Stimulated activated CD4-positive, alpha-beta T cell treated with anti-CD3 and anti-CD28 coated beads, TNF-alpha, amount 100 ng/mL, for 48 hours (primary cell): ENCODE measurements at regions not wholly inside any gene's neighbourhood (a gene's known extent, or its start where the extent isn't known, plus 50 kb on each side); places are given as distances from the start of the nearest gene placed in this dataset.

Experiments used
- DNase-seq, 3 donors: peaks; one replicate each; pipeline ENCODE4 v3.0.0-alpha.2; 2020; ENCODE audit warnings: low read depth in 3 of 3

- no peak for DNase-seq
These were observed 54.0 kb upstream of the TPM4 start for GRCh38 chr19:16022251-16022650.

- DNase-seq, result no peak
These were observed 53.6 kb upstream of the TPM4 start for GRCh38 chr19:16022681-16023080.

- no peak for DNase-seq
These were observed 53.0 kb upstream of the TPM4 start for GRCh38 chr19:16023146-16023915.

GRCh38 chr19:16024266-16025107 is 51.8 kb upstream of the TPM4 start:
- no peak for DNase-seq

GRCh38 chr19:16025108-16026101 is 50.9 kb upstream of the TPM4 start:
- DNase-seq, result no peak

GRCh38 chr19:16026131-16026530 is 50.2 kb upstream of the TPM4 start:
- no peak for DNase-seq
